ENCODE measurements at regions not wholly inside any gene's neighbourhood (a gene's known extent, or its start where the extent isn't known, plus 50 kb on each side); places are given as distances from the start of the nearest gene placed in this dataset.

- no peak for DNase-seq (ENCODE audit: insufficient read length)
- TF ChIP-seq TAF1 (IDR thresholded peaks at IDR 0.05; ENCODE audit: borderline replicate concordance, low read depth, low read length) (no peak), POLR2AphosphoS5 (IDR thresholded peaks at IDR 0.05; ENCODE audit: low read depth, low read length) (no peak), POLR2A (IDR thresholded peaks at IDR 0.05; ENCODE audit: low read depth, low read length) (no peak)
- FAIRE-seq = no peak
Measured at GRCh38 chr4:140316799-140317198, 56.6 kb upstream of the SCOC start.

DNA sequence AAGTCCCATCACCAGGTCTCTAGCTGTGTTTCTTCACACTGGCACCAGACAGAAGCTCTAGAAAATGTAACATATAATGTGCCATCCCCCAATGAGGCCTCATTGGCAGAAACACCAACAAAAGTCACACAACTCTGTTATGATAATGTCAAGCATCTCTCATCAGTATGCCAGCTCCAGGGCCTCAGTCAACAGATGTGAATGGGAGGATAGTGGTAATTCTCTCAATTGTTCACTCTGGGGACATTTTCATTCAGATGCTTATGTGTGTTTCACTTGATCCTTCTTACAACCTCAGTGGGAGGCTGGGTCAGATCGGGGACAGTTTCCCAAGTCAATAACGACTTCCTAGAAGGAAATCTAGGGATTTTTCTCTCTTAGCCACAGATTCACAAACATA is 57.5 kb upstream of the SCOC start:
- FAIRE-seq (no peak), DNase-seq (ENCODE audit: insufficient read length) (no peak)
- TF ChIP-seq TAF1 (IDR thresholded peaks at IDR 0.05; ENCODE audit: borderline replicate concordance, low read depth, low read length) (no peak), POLR2AphosphoS5 (IDR thresholded peaks at IDR 0.05; ENCODE audit: low read depth, low read length) (no peak), POLR2A (IDR thresholded peaks at IDR 0.05; ENCODE audit: low read depth, low read length) (no peak)

- DNase-seq (ENCODE audit: insufficient read length) = no peak
- FAIRE-seq = no peak
- TF ChIP-seq TAF1 (IDR thresholded peaks at IDR 0.05; ENCODE audit: borderline replicate concordance, low read depth, low read length) (no peak), POLR2AphosphoS5 (IDR thresholded peaks at IDR 0.05; ENCODE audit: low read depth, low read length) (no peak), POLR2A (IDR thresholded peaks at IDR 0.05; ENCODE audit: low read depth, low read length) (no peak)
Measured at GRCh38 chr4:140315438-140315837, 58.0 kb upstream of the SCOC start.

- no peak for TF ChIP-seq POLR2AphosphoS5 (IDR thresholded peaks at IDR 0.05; ENCODE audit: low read depth, low read length)
- TF ChIP-seq TAF1 (IDR thresholded peaks at IDR 0.05; ENCODE audit: borderline replicate concordance, low read depth, low read length) = no peak
- no peak for TF ChIP-seq POLR2A (IDR thresholded peaks at IDR 0.05; ENCODE audit: low read depth, low read length)
- FAIRE-seq (no peak), DNase-seq (ENCODE audit: insufficient read length) (no peak)
Measured at GRCh38 chr4:140315019-140315418, 58.4 kb upstream of the SCOC start.

DNA sequence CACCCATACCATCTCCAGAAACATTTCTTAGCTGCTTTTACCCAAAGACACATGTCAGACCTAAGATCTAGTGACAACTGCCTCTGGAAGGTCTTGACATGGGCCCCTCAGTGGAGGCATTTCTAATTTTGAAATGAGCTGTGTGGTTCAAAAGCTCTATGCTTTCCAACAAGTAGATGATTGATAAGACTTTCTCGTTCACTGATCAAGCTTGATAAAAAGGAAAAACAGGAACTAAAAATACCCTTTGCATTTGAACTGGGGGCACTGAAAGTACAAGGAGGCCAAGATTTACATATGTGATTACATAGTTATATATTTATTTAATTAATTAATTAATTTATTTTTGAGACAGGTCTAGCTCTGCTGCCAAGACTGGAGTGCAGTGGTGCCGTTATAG is 61.3 kb upstream of the SCOC start:
- FAIRE-seq = no peak
- TF ChIP-seq POLR2AphosphoS5 (IDR thresholded peaks at IDR 0.05; ENCODE audit: low read depth, low read length) = no peak
- no peak for TF ChIP-seq TAF1 (IDR thresholded peaks at IDR 0.05; ENCODE audit: borderline replicate concordance, low read depth, low read length)
- no peak for TF ChIP-seq POLR2A (IDR thresholded peaks at IDR 0.05; ENCODE audit: low read depth, low read length)
- DNase-seq (ENCODE audit: insufficient read length) = no peak

DNA sequence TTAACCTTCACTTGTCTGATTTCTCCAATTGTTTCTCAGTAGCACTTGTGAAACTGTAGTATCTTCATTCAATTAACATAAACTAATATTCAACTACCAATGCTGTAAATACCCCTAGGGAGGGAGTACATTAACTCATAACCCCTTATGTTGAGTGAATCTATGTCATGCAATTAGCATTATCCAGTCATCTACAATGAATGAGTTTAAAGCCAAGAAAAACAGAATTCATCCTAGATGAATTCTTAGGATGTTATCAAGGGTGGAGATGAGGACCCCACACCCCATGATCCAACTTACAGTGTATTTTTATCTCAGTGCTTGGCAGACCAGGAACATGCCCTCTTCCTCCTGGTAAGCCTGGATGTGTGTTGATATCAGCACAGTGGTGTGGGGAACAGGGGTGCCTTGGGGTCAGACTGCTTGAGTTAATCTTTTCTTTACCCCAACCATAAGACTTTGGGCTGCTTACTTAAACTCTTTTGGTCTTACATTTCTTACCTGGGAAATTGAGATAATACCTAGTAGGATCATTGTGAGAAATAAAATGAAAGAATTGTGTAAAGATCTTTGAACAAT is 62.1 kb upstream of the SCOC start:
- TF ChIP-seq POLR2A (IDR thresholded peaks at IDR 0.05; ENCODE audit: low read depth, low read length) = no peak
- TF ChIP-seq TAF1 (IDR thresholded peaks at IDR 0.05; ENCODE audit: borderline replicate concordance, low read depth, low read length) = no peak
- no peak for TF ChIP-seq POLR2AphosphoS5 (IDR thresholded peaks at IDR 0.05; ENCODE audit: low read depth, low read length)
- no peak for DNase-seq (ENCODE audit: insufficient read length)
- no peak for FAIRE-seq

DNA sequence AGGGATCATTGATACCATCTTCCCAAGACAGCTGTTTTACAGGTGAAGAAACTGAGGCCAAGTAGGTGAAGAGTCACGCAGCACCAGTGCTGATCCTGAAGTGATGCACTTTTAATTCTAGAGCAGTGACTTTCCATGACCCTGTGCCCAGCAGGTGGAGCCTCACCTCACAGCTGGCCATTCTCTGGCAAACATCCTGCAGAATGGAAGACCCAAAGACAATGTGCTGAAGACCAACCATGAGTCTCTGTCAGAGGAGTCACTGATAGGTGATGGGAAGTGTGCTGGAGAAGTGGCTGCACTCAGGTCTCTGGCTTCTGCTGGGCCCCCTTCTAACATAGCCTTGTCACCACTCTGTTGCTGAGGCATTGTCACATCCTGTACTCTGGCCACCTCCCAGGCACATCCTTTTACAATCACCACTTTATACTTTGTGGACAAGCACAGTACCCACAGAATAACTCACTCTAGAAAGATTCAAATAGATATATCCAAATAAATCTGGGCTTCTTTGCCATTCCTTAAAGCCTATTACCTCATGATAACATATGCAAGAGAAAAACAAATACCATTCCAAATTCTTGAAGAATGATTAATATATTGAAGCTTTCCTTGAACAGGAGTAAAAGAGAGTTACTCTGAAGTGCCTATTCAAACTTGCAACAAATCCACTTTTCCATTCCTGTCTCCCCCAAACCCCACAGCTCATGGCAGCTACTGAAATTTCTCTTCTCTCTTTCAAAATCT is 64.1 kb upstream of the SCOC start:
- FAIRE-seq (no peak), DNase-seq (ENCODE audit: insufficient read length) (no peak)
- no peak for TF ChIP-seq TAF1 (IDR thresholded peaks at IDR 0.05; ENCODE audit: borderline replicate concordance, low read depth, low read length)
- TF ChIP-seq POLR2A (IDR thresholded peaks at IDR 0.05; ENCODE audit: low read depth, low read length) = no peak
- TF ChIP-seq POLR2AphosphoS5 (IDR thresholded peaks at IDR 0.05; ENCODE audit: low read depth, low read length) = no peak

DNA sequence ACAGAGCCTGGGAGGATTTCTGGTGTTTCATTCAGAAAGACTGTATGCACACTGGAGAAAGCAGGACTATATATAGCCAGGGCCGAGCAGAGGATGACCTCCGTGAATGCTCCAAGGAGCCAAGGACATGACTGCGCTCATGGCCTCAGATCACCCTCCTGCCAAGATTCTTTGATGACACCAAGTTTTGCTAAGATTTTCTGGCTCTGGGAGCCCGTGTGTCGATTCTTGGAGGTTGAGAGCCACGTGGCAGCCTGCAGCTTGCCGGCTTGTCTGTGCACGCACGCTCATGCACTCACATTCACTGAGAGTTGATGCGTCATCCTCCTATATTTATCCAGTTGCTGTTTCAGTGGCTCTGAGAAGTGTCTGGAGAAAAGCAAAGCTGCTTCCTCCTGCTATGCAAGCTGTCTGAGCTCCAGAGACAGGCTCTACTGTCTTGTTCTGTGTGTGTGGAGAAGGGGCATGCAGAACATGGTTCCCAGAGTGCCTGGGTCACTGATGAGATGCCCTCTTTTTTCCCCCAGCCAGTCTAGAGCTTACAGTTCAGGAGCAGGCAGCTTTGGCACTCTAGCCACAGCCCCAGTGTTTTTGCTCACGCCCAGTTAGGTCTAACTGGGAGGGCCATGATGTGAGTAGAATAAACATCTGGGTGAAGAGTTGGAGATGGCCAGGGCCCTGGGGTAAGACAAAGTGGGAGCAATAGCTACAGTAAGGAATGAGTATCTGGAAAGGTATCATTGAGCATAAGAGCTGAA is 64.9 kb upstream of the SCOC start:
- DNase-seq (ENCODE audit: insufficient read length) = no peak
- TF ChIP-seq POLR2AphosphoS5 (IDR thresholded peaks at IDR 0.05; ENCODE audit: low read depth, low read length) = no peak
- TF ChIP-seq TAF1 (IDR thresholded peaks at IDR 0.05; ENCODE audit: borderline replicate concordance, low read depth, low read length) = no peak
- TF ChIP-seq POLR2A (IDR thresholded peaks at IDR 0.05; ENCODE audit: low read depth, low read length) = no peak
- FAIRE-seq = no peak

DNA sequence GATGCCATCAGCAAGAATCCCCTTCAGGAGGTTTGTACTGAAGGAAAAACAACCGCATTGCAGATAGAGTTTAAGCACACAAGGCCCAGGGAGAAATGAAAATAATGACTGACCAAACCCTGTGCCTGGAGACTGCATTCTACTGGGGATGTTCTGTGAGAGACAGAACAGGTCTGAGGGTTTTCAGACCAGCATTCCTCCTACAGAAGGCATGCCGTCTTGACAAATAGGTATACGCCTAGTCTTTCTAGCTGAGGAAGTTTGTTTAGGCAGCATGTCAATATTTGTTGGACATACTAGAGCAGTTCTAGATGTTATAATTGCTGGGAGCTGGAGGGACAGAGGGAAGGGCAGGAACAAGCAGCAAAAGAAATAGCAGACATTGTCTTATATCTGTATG is 68.4 kb upstream of the SCOC start:
- FAIRE-seq (no peak), DNase-seq (ENCODE audit: insufficient read length) (no peak)
- TF ChIP-seq TAF1 (IDR thresholded peaks at IDR 0.05; ENCODE audit: borderline replicate concordance, low read depth, low read length) (no peak), POLR2A (IDR thresholded peaks at IDR 0.05; ENCODE audit: low read depth, low read length) (no peak), POLR2AphosphoS5 (IDR thresholded peaks at IDR 0.05; ENCODE audit: low read depth, low read length) (no peak)

DNA sequence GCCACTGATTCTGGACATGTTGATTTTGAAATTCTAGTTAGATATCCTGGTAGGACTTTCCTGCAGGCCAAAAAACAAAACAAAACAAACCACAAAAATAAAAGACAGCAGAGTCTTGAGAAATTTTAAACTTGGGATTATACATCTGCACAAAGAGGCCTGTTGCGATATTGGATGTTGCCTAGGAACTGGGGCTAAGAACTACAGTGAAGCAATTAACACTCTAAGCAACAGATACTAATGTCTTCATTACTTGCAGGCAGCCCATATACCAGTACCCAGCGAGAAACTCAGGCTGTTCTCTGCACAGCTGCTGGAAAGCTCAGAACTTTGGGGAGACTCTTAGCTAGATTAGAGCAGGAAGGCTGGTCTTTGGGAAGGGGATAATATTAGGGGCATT is 69.1 kb upstream of the SCOC start:
- DNase-seq (ENCODE audit: insufficient read length) = no peak
- TF ChIP-seq POLR2A (IDR thresholded peaks at IDR 0.05; ENCODE audit: low read depth, low read length) (no peak), TAF1 (IDR thresholded peaks at IDR 0.05; ENCODE audit: borderline replicate concordance, low read depth, low read length) (no peak), POLR2AphosphoS5 (IDR thresholded peaks at IDR 0.05; ENCODE audit: low read depth, low read length) (no peak)
- no peak for FAIRE-seq

DNA sequence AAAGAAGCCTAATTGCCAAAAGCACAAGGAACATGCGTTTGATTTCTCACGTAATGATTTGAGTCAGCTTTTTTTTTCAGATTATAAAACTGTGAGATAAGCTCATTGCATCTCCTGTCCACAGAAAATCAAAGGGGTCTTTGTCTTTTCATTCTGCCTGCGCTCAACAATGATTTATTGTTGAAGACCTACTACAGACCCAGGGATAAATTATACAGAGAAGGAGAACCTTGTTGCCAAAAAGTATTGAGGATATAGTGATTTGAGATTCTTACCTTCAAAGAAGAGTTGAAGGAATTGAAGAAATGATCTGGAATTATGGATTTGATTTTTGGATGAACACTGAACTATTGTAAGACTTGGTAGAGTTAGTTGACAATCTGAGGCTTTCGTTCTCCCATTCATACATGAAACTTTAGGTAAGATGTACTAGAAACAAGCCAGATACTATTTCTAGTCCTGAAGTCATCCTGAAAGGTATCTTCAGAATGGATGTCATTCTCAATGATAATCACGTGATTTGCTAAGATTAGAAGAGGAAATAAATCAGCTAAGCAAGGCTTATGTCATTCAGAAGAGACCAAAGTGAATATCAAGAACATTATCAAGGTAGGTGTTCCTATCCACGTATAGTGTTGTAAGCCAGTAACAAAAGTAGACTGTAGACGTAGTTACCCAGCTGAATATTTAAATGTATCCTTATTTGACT is 71.1 kb upstream of the SCOC start:
- TF ChIP-seq POLR2AphosphoS5 (IDR thresholded peaks at IDR 0.05; ENCODE audit: low read depth, low read length) (no peak), POLR2A (IDR thresholded peaks at IDR 0.05; ENCODE audit: low read depth, low read length) (no peak), TAF1 (IDR thresholded peaks at IDR 0.05; ENCODE audit: borderline replicate concordance, low read depth, low read length) (no peak)
- FAIRE-seq = no peak
- no peak for DNase-seq (ENCODE audit: insufficient read length)

All from GM12892 (cell line).